HEK293T (cell line): ENCODE measurements at regions not wholly inside any gene's neighbourhood (a gene's known extent, or its start where the extent isn't known, plus 50 kb on each side); places are given as distances from the start of the nearest gene placed in this dataset.

Source experiments
- BHLHE40 ChIP-seq: fragments of 450-650 bp; IDR thresholded peaks from 2 replicates; pipeline ENCODE4 v1.6.1; 2016; ENCODE audit warnings: mild to moderate bottlenecking, moderate library complexity, borderline replicate concordance
- ELF4 ChIP-seq: fragments of 450-650 bp; IDR thresholded peaks from 2 replicates; pipeline ENCODE4 v1.6.1; 2017; ENCODE audit warnings: antibody characterized with exemption
- FOXA1 ChIP-seq: fragments of 450-650 bp; IDR thresholded peaks from 2 replicates; pipeline ENCODE4 v1.6.1; 2016; ENCODE audit warnings: mild to moderate bottlenecking
- FOXK2 ChIP-seq: fragments of 450-650 bp; IDR thresholded peaks from 2 replicates; pipeline ENCODE4 v1.6.1; 2016; ENCODE audit warnings: mild to moderate bottlenecking
- FOXM1 ChIP-seq: fragments of 450-650 bp; IDR thresholded peaks from 2 replicates; pipeline ENCODE4 v1.6.1; 2017; ENCODE audit warnings: mild to moderate bottlenecking, borderline replicate concordance
- NFRKB ChIP-seq: fragments of 450-650 bp; IDR thresholded peaks from 2 replicates; pipeline ENCODE4 v1.6.1; 2016; ENCODE audit warnings: mild to moderate bottlenecking, moderate library complexity
- PKNOX1 ChIP-seq: fragments of 450-650 bp; IDR thresholded peaks from 2 replicates; pipeline ENCODE4 v1.6.1; 2016
- SUZ12 ChIP-seq: fragments of 450-650 bp; IDR thresholded peaks from 2 replicates; pipeline ENCODE4 v1.6.1; 2016; ENCODE audit warnings: mild to moderate bottlenecking
- TARDBP ChIP-seq: fragments of 450-650 bp; IDR thresholded peaks from 2 replicates; pipeline ENCODE4 v1.6.1; 2016

DNA sequence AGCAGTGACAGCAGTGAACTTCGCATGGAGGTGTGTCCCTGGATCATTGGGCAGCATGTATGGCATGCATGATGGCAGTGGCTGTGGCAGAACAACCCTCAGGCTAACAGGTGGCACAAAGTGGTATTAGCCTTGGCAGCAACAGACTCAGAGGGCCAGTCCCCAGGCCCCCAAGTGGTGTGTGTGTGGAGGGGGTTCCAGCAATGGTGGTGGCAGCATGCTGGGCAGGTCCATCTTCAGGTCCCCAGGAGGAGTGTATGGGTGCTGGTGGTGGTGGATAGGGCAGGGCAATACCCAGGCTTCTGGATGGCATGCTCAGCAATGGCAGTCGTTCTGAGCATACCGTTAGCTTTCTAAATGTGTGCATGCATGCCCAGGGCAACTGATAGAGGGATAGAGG lies 923.7 kb downstream of the PDHA2 start:
- TF ChIP-seq PKNOX1 (no peak), TARDBP (no peak), NFRKB (no peak), FOXA1 (no peak), ELF4 (no peak), BHLHE40 (no peak), FOXK2 (no peak), SUZ12 (no peak), FOXM1 (no peak)
